ENCODE measurements at regions not wholly inside any gene's neighbourhood (a gene's known extent, or its start where the extent isn't known, plus 50 kb on each side); places are given as distances from the start of the nearest gene placed in this dataset.
"Not testable (repeated sequence)": the region's sequence is repeated elsewhere in the genome, so short reads cannot be mapped to it uniquely, and the experiment has no call there.

- 83 to 100% methylated on average over 1 of the region's 1 CpG for WGBS, 2 donors
- H3K4me3 ChIP-seq = no peak overlapping the region
- no peaks in the 10 kb centered on the region for H3K4me1 ChIP-seq
- no peaks in the 10 kb centered on the region for H3K9me3 ChIP-seq
- no peaks in the 10 kb centered on the region for H3K27me3 ChIP-seq
- no peak for DNase-seq
- TF ChIP-seq POLR2A (IDR thresholded peaks at IDR 0.05) (no peak), CTCF (IDR thresholded peaks at IDR 0.05) (no peak)
- H3K36me3 ChIP-seq = peaks cover 4 to 99% (median 4%) of the 10 kb centered on the region in 3 donors
- H3K27ac ChIP-seq = no peak overlapping the region
- intact Hi-C loops (cut with DNase I) = no loop called here
Observed at GRCh38 chr7:149588930-149589329, 91.3 kb upstream of the ZNF746 start.

GRCh38 chr7:149586646-149587645 is 89.3 kb upstream of the ZNF746 start:
- DNase-seq = no peak
- Histone ChIP-seq H3K4me3 (no peak overlapping the region), H3K27ac (no peak overlapping the region), H3K36me3 (peaks cover 4 to 99% (median 4%) of the 10 kb centered on the region in 3 donors), H3K27me3 (no peaks in the 10 kb centered on the region), H3K4me1 (no peaks in the 10 kb centered on the region), H3K9me3 (no peaks in the 10 kb centered on the region)
- TF ChIP-seq CTCF (IDR thresholded peaks at IDR 0.05) (no peak), POLR2A (IDR thresholded peaks at IDR 0.05) (no peak)
- intact Hi-C loops (cut with DNase I) = no loop called here
- 88 to 95% methylated on average over 10 of the region's 10 CpGs for WGBS, 2 donors

- no peak for TF ChIP-seq POLR2A (IDR thresholded peaks at IDR 0.05)
- TF ChIP-seq CTCF (IDR thresholded peaks at IDR 0.05) = no peak
- Histone ChIP-seq H3K36me3 (peaks cover 4 to 100% (median 4%) of the 10 kb centered on the region in 3 donors), H3K4me1 (no peaks in the 10 kb centered on the region), H3K9me3 (peaks cover 0 to 14% (median 7%) of the 10 kb centered on the region in 3 donors), H3K27ac (no peak overlapping the region), H3K27me3 (no peaks in the 10 kb centered on the region), H3K4me3 (no peak overlapping the region)
- WGBS, 2 donors = 100% methylated on average over 4 of the region's 4 CpGs
- no peak for DNase-seq
- intact Hi-C loops (cut with DNase I) = no loop called here
Observed at GRCh38 chr7:149584530-149584929, 86.9 kb upstream of the ZNF746 start.

GRCh38 chr7:149584009-149584408 is 86.4 kb upstream of the ZNF746 start:
- Histone ChIP-seq H3K4me1 (no peaks in the 10 kb centered on the region), H3K27me3 (no peaks in the 10 kb centered on the region), H3K9me3 (peaks cover 0 to 19% (median 12%) of the 10 kb centered on the region in 3 donors), H3K36me3 (peaks cover 4 to 100% (median 4%) of the 10 kb centered on the region in 3 donors), H3K4me3 (no peak overlapping the region), H3K27ac (no peak overlapping the region)
- no peak for DNase-seq
- intact Hi-C loops (cut with DNase I) = no loop called here
- TF ChIP-seq POLR2A (IDR thresholded peaks at IDR 0.05) (no peak), CTCF (IDR thresholded peaks at IDR 0.05) (no peak)
- WGBS, 2 donors = 95 to 100% methylated on average over 2 of the region's 2 CpGs

- intact Hi-C loops (cut with DNase I) = no loop called here
- Histone ChIP-seq H3K4me3 (no peak overlapping the region), H3K36me3 (peaks cover 0 to 68% (median 0%) of the 10 kb centered on the region in 3 donors), H3K27me3 (no peaks in the 10 kb centered on the region), H3K9me3 (peaks cover 0 to 38% (median 19%) of the 10 kb centered on the region in 3 donors), H3K4me1 (no peaks in the 10 kb centered on the region), H3K27ac (no peak overlapping the region)
- DNase-seq = no peak
- WGBS, 2 donors = 86 to 98% methylated on average over 6 of the region's 6 CpGs
- TF ChIP-seq CTCF (IDR thresholded peaks at IDR 0.05) (no peak), POLR2A (IDR thresholded peaks at IDR 0.05) (no peak)
Observed at GRCh38 chr7:149580328-149580727, 82.7 kb upstream of the ZNF746 start.

- DNase-seq; H3K4me3 ChIP-seq; H3K27ac ChIP-seq; H3K27me3 ChIP-seq; H3K4me1 ChIP-seq; intact Hi-C loops (cut with DNase I): not testable (repeated sequence)
- Histone ChIP-seq H3K9me3 (peaks cover 0 to 47% (median 19%) of the 10 kb centered on the region in 3 donors), H3K36me3 (peaks cover 0 to 58% (median 0%) of the 10 kb centered on the region in 3 donors)
- 91 to 100% methylated on average over 6 to 9 of the region's 19 CpGs for WGBS, 2 donors
Observed at GRCh38 chr7:149579365-149579764, 81.8 kb upstream of the ZNF746 start.

GRCh38 chr7:149574428-149574827 is 76.8 kb upstream of the ZNF746 start:
- H3K4me3 ChIP-seq; DNase-seq; H3K27ac ChIP-seq; intact Hi-C loops (cut with DNase I); H3K27me3 ChIP-seq; H3K4me1 ChIP-seq: not testable (repeated sequence)
- Histone ChIP-seq H3K36me3 (peaks cover 0 to 18% (median 0%) of the 10 kb centered on the region in 3 donors), H3K9me3 (peaks cover 0 to 64% (median 31%) of the 10 kb centered on the region in 3 donors)
- 93 to 96% methylated on average over 2 of the region's 2 CpGs for WGBS, 2 donors
